ENCODE measurements at regions not wholly inside any gene's neighbourhood (a gene's known extent, or its start where the extent isn't known, plus 50 kb on each side); places are given as distances from the start of the nearest gene placed in this dataset.

GRCh38 chr3:166282931-166283330, 445.7 kb upstream of the BCHE start:
- DNase-seq = no peak
- TF ChIP-seq NFIC (IDR thresholded peaks at IDR 0.05; ENCODE audit: borderline replicate concordance) = no peak
- no peak for TF ChIP-seq RCOR1 (IDR thresholded peaks at IDR 0.05; ENCODE audit: low read length)
- no peak for TF ChIP-seq YY1 (IDR thresholded peaks at IDR 0.05; ENCODE audit: low read depth)
- no peak for TF ChIP-seq IRF3 (IDR thresholded peaks at IDR 0.05; ENCODE audit: low read depth, low read length)
- no peak for TF ChIP-seq CHD2 (IDR thresholded peaks at IDR 0.05; ENCODE audit: low read length, partially characterized antibody)
- no peak for TF ChIP-seq RXRA (IDR thresholded peaks at IDR 0.05; ENCODE audit: borderline replicate concordance, low read depth)
- TF ChIP-seq SMC3 (IDR thresholded peaks at IDR 0.05; ENCODE audit: low read depth, low read length) = no peak
- TF ChIP-seq REST (IDR thresholded peaks at IDR 0.05; ENCODE audit: low read depth, low read length) = no peak
- no peak for TF ChIP-seq USF1 (IDR thresholded peaks at IDR 0.05; ENCODE audit: borderline replicate concordance, low read depth)
- no peak for TF ChIP-seq TAF1 (IDR thresholded peaks at IDR 0.05; ENCODE audit: borderline replicate concordance, low read depth, low read length)
- TF ChIP-seq TCF12 (IDR thresholded peaks at IDR 0.05) = no peak
- no peak for TF ChIP-seq FOSL2 (IDR thresholded peaks at IDR 0.05; ENCODE audit: borderline replicate concordance, low read depth)
- no peak for TF ChIP-seq ELF1 (IDR thresholded peaks at IDR 0.05)
- no peak for TF ChIP-seq EZH2phosphoT487 (IDR thresholded peaks at IDR 0.05; ENCODE audit: borderline replicate concordance, low read depth)
- no peak for TF ChIP-seq FOXM1 (IDR thresholded peaks at IDR 0.05; ENCODE audit: low read depth)
- TF ChIP-seq GATA2 (CRISPR knock-in tag; IDR thresholded peaks at IDR 0.05) = no peak
- no peak for TF ChIP-seq PBX3 (IDR thresholded peaks at IDR 0.05)
- TF ChIP-seq ZBTB33 (IDR thresholded peaks at IDR 0.05; ENCODE audit: borderline replicate concordance, low read depth) = no peak
- no peak for TF ChIP-seq MEF2A (IDR thresholded peaks at IDR 0.05; ENCODE audit: borderline replicate concordance, low read depth)
- Histone ChIP-seq H3K36me3 (replicated peaks in 1 of 2; ENCODE audit: control insufficient read depth in 1 of 2, insufficient read depth in 2 of 2, low read length in 1 of 2) (no peaks in the 10 kb centered on the region), H3K27ac (ENCODE audit: low read depth in 2 of 2, low read length in 1 of 2) (no peak overlapping the region), H3K4me3 (ENCODE audit: low read depth in 2 of 2, low read length in 1 of 2) (no peak overlapping the region), H3K4me1 (ENCODE audit: control insufficient read depth in 1 of 2, insufficient read depth in 2 of 2, low read depth in 1 of 2, low read length in 1 of 2) (no peaks in the 10 kb centered on the region), H3K79me2 (ENCODE audit: insufficient read depth) (no peaks in the 10 kb centered on the region), H3K9me3 (no peaks in the 10 kb centered on the region), H3K9ac (no peak overlapping the region), H2AFZ (ENCODE audit: low read depth) (no peak overlapping the region), H4K20me1 (ENCODE audit: insufficient read depth) (no peaks in the 10 kb centered on the region), H3K4me2 (no peak overlapping the region), H3K9me2 (no peaks in the 10 kb centered on the region), H3F3A (replicated peaks; ENCODE audit: insufficient read depth) (no peaks in the 10 kb centered on the region), H3K27me3 (ENCODE audit: insufficient read depth) (no peaks in the 10 kb centered on the region)
- 33% methylated on average over 2 of the region's 2 CpGs for WGBS (ENCODE audit: low lambda C conversion rate)
- CTCF ChIA-PET = no interaction called here
- POLR2A ChIA-PET = no interaction called here
